ENCODE measurements at regions not wholly inside any gene's neighbourhood (a gene's known extent, or its start where the extent isn't known, plus 50 kb on each side); places are given as distances from the start of the nearest gene placed in this dataset.

DNA sequence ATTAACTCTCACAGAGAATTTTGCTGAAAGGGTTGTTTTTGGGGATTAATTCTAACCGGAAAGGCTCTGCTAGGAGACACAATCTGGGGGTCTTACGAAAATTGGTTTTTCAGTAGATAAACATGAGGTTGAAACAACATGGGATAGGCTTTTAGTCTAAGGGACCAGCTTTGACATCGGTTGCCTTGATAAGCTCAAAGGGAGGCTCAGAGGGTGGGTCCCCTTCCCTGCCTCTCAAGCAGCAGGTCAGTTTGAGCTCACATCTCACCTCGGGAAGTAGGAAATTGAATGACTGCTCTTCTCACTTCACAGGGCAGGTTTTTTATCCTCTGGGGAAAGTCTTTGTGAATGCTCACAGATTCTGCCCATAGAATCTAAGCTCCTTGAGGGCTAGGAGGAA lies 70.2 kb upstream of the KIRREL3 start:
- Mint-ChIP-seq H3K4me1 (peaks cover 17% of the 10 kb centered on the region), H3K27ac (no peak overlapping the region), H3K4me3 (no peak overlapping the region), H3K27me3 (ENCODE audit: low read depth) (no peaks in the 10 kb centered on the region), H3K9me3 (no peaks in the 10 kb centered on the region), H3K36me3 (no peaks in the 10 kb centered on the region)
- ATAC-seq (no peak), DNase-seq (ENCODE audit: low spot score) (no peak)
- ChIA-PET CTCF (interaction anchor here (1.1 kb wide), 1 partner anchor 80 kb away, joined by 6 read pairs; no protein-coding TSS in a partner anchor), POLR2A (no interaction called here)
- TF ChIP-seq ATF3 (CRISPR knock-in tag; conservative IDR thresholded peaks at IDR 0.05) (no peak), SMAD3 (CRISPR knock-in tag; IDR thresholded peaks at IDR 0.05; ENCODE audit: borderline replicate concordance) (no peak), ZNF423 (CRISPR knock-in tag; IDR thresholded peaks at IDR 0.05) (no peak), JAZF1 (CRISPR knock-in tag; IDR thresholded peaks at IDR 0.05) (no peak), ZNF232 (CRISPR knock-in tag; IDR thresholded peaks at IDR 0.05) (no peak), NFATC4 (CRISPR knock-in tag; IDR thresholded peaks at IDR 0.05) (no peak), MYBL2 (CRISPR knock-in tag; IDR thresholded peaks at IDR 0.05) (no peak), MAX (CRISPR knock-in tag; IDR thresholded peaks at IDR 0.05) (no peak), JUN (CRISPR knock-in tag; IDR thresholded peaks at IDR 0.05) (no peak), ETV6 (CRISPR knock-in tag; IDR thresholded peaks at IDR 0.05) (no peak)
- TF ChIP-seq, protein P1, sequence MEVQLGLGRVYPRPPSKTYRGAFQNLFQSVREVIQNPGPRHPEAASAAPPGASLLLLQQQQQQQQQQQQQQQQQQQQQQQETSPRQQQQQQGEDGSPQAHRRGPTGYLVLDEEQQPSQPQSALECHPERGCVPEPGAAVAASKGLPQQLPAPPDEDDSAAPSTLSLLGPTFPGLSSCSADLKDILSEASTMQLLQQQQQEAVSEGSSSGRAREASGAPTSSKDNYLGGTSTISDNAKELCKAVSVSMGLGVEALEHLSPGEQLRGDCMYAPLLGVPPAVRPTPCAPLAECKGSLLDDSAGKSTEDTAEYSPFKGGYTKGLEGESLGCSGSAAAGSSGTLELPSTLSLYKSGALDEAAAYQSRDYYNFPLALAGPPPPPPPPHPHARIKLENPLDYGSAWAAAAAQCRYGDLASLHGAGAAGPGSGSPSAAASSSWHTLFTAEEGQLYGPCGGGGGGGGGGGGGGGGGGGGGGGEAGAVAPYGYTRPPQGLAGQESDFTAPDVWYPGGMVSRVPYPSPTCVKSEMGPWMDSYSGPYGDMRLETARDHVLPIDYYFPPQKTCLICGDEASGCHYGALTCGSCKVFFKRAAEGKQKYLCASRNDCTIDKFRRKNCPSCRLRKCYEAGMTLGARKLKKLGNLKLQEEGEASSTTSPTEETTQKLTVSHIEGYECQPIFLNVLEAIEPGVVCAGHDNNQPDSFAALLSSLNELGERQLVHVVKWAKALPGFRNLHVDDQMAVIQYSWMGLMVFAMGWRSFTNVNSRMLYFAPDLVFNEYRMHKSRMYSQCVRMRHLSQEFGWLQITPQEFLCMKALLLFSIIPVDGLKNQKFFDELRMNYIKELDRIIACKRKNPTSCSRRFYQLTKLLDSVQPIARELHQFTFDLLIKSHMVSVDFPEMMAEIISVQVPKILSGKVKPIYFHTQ (CRISPR knock-in tag; IDR thresholded peaks at IDR 0.05), result no peak
- TF ChIP-seq, protein P2, sequence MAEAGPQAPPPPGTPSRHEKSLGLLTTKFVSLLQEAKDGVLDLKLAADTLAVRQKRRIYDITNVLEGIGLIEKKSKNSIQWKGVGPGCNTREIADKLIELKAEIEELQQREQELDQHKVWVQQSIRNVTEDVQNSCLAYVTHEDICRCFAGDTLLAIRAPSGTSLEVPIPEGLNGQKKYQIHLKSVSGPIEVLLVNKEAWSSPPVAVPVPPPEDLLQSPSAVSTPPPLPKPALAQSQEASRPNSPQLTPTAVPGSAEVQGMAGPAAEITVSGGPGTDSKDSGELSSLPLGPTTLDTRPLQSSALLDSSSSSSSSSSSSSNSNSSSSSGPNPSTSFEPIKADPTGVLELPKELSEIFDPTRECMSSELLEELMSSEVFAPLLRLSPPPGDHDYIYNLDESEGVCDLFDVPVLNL (CRISPR knock-in tag; IDR thresholded peaks at IDR 0.05; ENCODE audit: borderline replicate concordance, low read depth), result no peak

DNA sequence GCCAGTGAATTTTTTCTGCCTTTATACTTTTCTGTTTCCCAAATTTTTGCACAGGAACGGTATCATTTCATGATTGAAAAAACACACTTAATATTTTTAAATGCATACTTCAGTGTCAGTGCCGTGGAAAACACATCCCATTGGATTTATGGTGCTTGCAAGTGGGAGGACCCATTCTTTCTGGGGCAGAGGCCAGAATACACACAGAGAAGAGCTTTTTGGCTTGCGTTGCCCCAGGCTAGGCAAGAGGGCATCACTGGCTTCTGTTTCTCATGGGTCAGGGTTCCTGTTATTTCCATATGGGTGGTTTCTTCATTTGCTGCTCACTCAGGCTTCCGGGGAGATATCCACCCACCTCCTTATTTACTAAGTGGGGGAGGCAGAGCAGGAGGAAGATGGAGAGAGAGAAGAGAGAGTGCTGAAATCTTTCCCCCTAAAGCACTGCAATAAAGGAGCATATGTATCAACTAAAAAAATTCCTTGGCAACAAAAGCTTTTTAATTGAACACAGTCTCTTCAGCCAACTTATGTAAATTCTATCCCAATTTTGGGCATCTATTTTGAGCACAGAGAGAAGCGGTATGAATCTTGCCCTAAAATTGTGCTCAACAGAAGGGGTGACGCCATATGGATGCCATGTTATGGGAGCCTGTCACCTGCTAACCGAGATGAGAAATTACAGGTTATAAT lies 66.0 kb upstream of the KIRREL3 start:
- ChIA-PET CTCF (no interaction called here), POLR2A (interaction anchor here (0.6 kb wide), 1 partner anchor 140 kb away, joined by 7 read pairs; no protein-coding TSS in a partner anchor)
- DNase-seq (ENCODE audit: low spot score) (no peak), ATAC-seq (no peak)
- H3K27me3 Mint-ChIP-seq (ENCODE audit: low read depth), result no peaks in the 10 kb centered on the region
- no peaks in the 10 kb centered on the region for H3K9me3 Mint-ChIP-seq
- no peak overlapping the region for H3K27ac Mint-ChIP-seq
- 0 out of 2 replicates have a peak, but pooled peaks cover 4% of the 10 kb centered on the region for H3K4me1 Mint-ChIP-seq
- no peak overlapping the region for H3K4me3 Mint-ChIP-seq
- no peaks in the 10 kb centered on the region for H3K36me3 Mint-ChIP-seq
- TF ChIP-seq TP53 (CRISPR knock-in tag; IDR thresholded peaks at IDR 0.05), result no peak
- no peak for TF ChIP-seq ZNF532 (CRISPR knock-in tag; IDR thresholded peaks at IDR 0.05; ENCODE audit: borderline replicate concordance)
- TF ChIP-seq GTF2I (CRISPR knock-in tag; conservative IDR thresholded peaks at IDR 0.05), result no peak
- TF ChIP-seq ZNF219 (CRISPR knock-in tag; IDR thresholded peaks at IDR 0.05; ENCODE audit: borderline replicate concordance), result no peak
- no peak for TF ChIP-seq AFF4 (CRISPR knock-in tag; IDR thresholded peaks at IDR 0.05; ENCODE audit: borderline replicate concordance)
- no peak for TF ChIP-seq GABPB1 (CRISPR knock-in tag; IDR thresholded peaks at IDR 0.05)
- TF ChIP-seq EMX1 (CRISPR knock-in tag; IDR thresholded peaks at IDR 0.05), result no peak
- no peak for TF ChIP-seq ZNF317 (CRISPR knock-in tag; IDR thresholded peaks at IDR 0.05; ENCODE audit: borderline replicate concordance, low read depth)
- TF ChIP-seq, protein P3, sequence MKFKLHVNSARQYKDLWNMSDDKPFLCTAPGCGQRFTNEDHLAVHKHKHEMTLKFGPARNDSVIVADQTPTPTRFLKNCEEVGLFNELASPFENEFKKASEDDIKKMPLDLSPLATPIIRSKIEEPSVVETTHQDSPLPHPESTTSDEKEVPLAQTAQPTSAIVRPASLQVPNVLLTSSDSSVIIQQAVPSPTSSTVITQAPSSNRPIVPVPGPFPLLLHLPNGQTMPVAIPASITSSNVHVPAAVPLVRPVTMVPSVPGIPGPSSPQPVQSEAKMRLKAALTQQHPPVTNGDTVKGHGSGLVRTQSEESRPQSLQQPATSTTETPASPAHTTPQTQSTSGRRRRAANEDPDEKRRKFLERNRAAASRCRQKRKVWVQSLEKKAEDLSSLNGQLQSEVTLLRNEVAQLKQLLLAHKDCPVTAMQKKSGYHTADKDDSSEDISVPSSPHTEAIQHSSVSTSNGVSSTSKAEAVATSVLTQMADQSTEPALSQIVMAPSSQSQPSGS (CRISPR knock-in tag; IDR thresholded peaks at IDR 0.05; ENCODE audit: borderline replicate concordance, low read depth), result no peak

Data from WTC11 (cell line).